Thyroid gland (tissue), 4 donors: ENCODE measurements at regions not wholly inside any gene's neighbourhood (a gene's known extent, or its start where the extent isn't known, plus 50 kb on each side); places are given as distances from the start of the nearest gene placed in this dataset.
A peak's percentile ranks its signal among the peaks of the same experiment; 100 is the strongest.

Source experiments
- DNase-seq, 2 donors: peaks; one replicate each; pipeline ENCODE4 v3.0.0-alpha.2; 2019
- H3K27ac ChIP-seq, 3 donors: fragments of 200-600 bp; sonication (generic); 1 replicate in 2 of 3; 2 replicates in 1 of 3; pipeline ENCODE4 v1.5.1; 2016 to 2019; ENCODE audit warnings: mild to moderate bottlenecking in 1 of 3, moderate library complexity in 1 of 3
- H3K27me3 ChIP-seq: fragments of 200-600 bp; sonication (generic); one replicate; pipeline ENCODE4 v1.5.1; 2019
- H3K36me3 ChIP-seq, 2 donors: fragments of 200-600 bp; sonication (generic); one replicate each; pipeline ENCODE4 v1.5.1; 2016 to 2019
- H3K4me1 ChIP-seq, 2 donors: fragments of 200-600 bp; sonication (generic); one replicate each; pipeline ENCODE4 v1.5.1; 2017 to 2019
- H3K4me3 ChIP-seq, 3 donors: fragments of 200-600 bp; sonication (generic); replicated peaks in 1 of 3; 1 replicate in 2 of 3; 2 replicates in 1 of 3; pipeline ENCODE4 v1.5.1; 2016; ENCODE audit warnings: mild to moderate bottlenecking in 1 of 3
- H3K9me3 ChIP-seq: fragments of 200-600 bp; sonication (generic); one replicate; pipeline ENCODE4 v1.5.1; 2017
- CTCF ChIP-seq, 6 experiments: fragments of 200-600 bp in 3 of 6; fragments of 450-650 bp in 3 of 6; sonication (generic) in 3 of 6; IDR thresholded peaks; one replicate each; pipeline ENCODE4 v1.5.1; 2016 to 2019; ENCODE audit warnings: antibody characterized with exemption in 6 of 6, mild to moderate bottlenecking in 2 of 6, inconsistent platforms in 1 of 6, moderate library complexity in 1 of 6
- POLR2A ChIP-seq, 2 donors: fragments of 450-650 bp; IDR thresholded peaks; one replicate each; pipeline ENCODE4 v1.6.1; 2017; ENCODE audit warnings: antibody characterized with exemption in 2 of 2, mild to moderate bottlenecking in 2 of 2, moderate library complexity in 1 of 2
- WGBS, 2 donors: methylation state at CpG; one replicate each; pipeline ENCODE4 v1.1.5; 2017; 5-methylcytosine and 5-hydroxymethylcytosine counted together
- intact Hi-C: fragments of 100-400 bp; cut with DNase I; formaldehyde crosslinking; loops from one replicate; pipeline ENCODE4 v1.15.1; 2023

DNA sequence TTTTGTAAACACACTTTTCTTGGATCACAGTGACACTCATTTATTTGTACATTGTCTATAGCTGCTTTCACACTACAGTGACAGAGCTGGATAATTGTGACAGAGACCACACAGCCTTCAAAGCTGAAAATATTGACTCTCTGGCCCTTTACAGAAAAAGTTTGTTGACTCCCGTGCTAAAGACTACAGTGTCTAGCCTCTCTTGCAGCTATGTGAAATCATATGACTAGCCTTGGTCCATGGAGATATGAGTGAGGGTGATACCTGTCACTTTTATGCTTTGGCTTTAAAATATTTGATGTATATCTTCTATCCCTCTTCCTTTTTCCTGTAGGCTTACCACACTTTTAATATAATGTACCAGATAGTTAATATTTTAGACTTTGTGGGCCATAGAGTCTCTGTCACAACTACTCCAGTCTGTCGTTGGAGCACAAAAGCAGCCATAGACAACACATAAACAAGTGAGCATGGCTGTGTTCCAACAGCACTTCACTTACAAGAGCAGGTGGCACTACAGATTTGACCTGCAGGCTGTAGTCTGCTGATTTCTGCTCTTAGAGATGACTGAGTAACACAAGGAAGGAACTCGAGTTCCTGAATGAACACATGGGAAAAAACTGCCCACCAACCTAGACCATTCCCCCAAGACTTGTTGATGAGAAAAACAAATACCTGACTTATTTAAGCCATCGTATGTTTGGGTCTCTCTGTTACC, 73.5 kb upstream of the ANKRD55 start:
- Histone ChIP-seq H3K4me3 (no peak overlapping the region), H3K27me3 (no peaks in the 10 kb centered on the region), H3K9me3 (no peaks in the 10 kb centered on the region), H3K36me3 (no peaks in the 10 kb centered on the region), H3K27ac (no peak overlapping the region), H3K4me1 (no peaks in the 10 kb centered on the region)
- no peak for TF ChIP-seq CTCF (IDR thresholded peaks at IDR 0.05)
- no peak for TF ChIP-seq POLR2A (IDR thresholded peaks at IDR 0.05)
- 51 to 53% methylated on average over 4 of the region's 4 CpGs for WGBS, 2 donors
- peak; percentile 74 to 78 for DNase-seq
- intact Hi-C loops, result no loop called here

- H3K4me1 ChIP-seq, result no peaks in the 10 kb centered on the region
- WGBS, 2 donors, result 55 to 66% methylated on average over 4 of the region's 4 CpGs
- H3K27me3 ChIP-seq, result no peaks in the 10 kb centered on the region
- H3K36me3 ChIP-seq, result no peaks in the 10 kb centered on the region
- TF ChIP-seq CTCF (IDR thresholded peaks at IDR 0.05) (no peak), POLR2A (IDR thresholded peaks at IDR 0.05) (no peak)
- no peaks in the 10 kb centered on the region for H3K9me3 ChIP-seq
- intact Hi-C loops, result no loop called here
- no peak overlapping the region for H3K27ac ChIP-seq
- no peak overlapping the region for H3K4me3 ChIP-seq
- DNase-seq, result no peak
Observed at GRCh38 chr5:56305001-56305950, 72.1 kb upstream of the ANKRD55 start.

GRCh38 chr5:56303511-56303910, 70.4 kb upstream of the ANKRD55 start:
- intact Hi-C loops, result no loop called here
- no peaks in the 10 kb centered on the region for H3K27me3 ChIP-seq
- TF ChIP-seq POLR2A (IDR thresholded peaks at IDR 0.05) (no peak), CTCF (IDR thresholded peaks at IDR 0.05) (no peak)
- 97 to 98% methylated on average over 5 of the region's 5 CpGs for WGBS, 2 donors
- no peaks in the 10 kb centered on the region for H3K9me3 ChIP-seq
- no peak overlapping the region for H3K4me3 ChIP-seq
- H3K36me3 ChIP-seq, result no peaks in the 10 kb centered on the region
- H3K4me1 ChIP-seq, result no peaks in the 10 kb centered on the region
- DNase-seq, result no peak
- no peak overlapping the region for H3K27ac ChIP-seq

DNA sequence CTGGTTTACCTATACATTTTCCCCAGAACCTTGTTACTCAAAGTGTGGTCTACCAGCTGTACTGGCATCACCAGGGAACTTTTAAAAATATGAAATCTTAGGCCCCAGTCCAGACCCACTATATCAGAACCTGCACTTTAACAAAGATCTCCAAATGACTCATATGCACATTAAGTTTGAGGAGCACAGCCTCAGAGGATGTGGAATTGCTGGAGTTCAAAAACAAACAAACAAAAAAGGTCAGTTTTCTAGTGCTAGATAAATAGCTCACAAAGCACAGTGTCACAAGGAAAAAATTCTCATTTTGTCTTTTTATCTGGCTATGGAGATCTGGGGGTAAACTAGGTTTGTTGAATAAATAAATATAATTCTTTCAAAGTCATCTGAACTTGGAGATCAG, 68.9 kb upstream of the ANKRD55 start:
- H3K27me3 ChIP-seq, result no peaks in the 10 kb centered on the region
- DNase-seq, result no peak
- H3K4me1 ChIP-seq, result peaks cover 0 to 4% of the 10 kb centered on the region in 2 donors
- H3K9me3 ChIP-seq, result no peaks in the 10 kb centered on the region
- no peak overlapping the region for H3K4me3 ChIP-seq
- no peak for TF ChIP-seq POLR2A (IDR thresholded peaks at IDR 0.05)
- TF ChIP-seq CTCF (IDR thresholded peaks at IDR 0.05), result no peak
- H3K36me3 ChIP-seq, result no peaks in the 10 kb centered on the region
- intact Hi-C loops, result no loop called here
- H3K27ac ChIP-seq, result no peak overlapping the region

DNA sequence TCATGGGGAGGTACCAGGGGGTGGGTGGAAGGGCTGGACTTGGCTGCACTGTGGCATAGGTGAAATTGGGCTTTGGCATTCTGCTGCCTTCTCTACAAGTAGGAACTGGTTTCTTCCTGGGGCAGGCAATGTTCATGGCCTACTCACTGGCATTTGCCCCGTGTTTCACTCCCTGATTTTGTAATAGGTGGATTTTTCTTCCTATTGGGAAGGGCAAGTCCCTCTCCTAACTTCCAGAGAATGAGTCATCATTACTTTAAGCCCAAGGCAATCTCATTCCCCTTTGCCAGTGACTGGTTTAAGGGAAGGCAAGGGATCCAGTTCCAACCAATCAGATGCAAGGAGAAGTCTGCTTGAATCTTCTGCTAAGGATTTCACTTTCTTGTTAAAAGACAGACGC, 67.9 kb upstream of the ANKRD55 start:
- DNase-seq, result no peak
- Histone ChIP-seq H3K27ac (no peak overlapping the region), H3K4me1 (peaks cover 0 to 8% of the 10 kb centered on the region in 2 donors), H3K9me3 (no peaks in the 10 kb centered on the region), H3K27me3 (no peaks in the 10 kb centered on the region), H3K4me3 (no peak overlapping the region), H3K36me3 (no peaks in the 10 kb centered on the region)
- intact Hi-C loops, result no loop called here
- TF ChIP-seq CTCF (IDR thresholded peaks at IDR 0.05), result no peak
- TF ChIP-seq POLR2A (IDR thresholded peaks at IDR 0.05), result no peak
- WGBS, 2 donors, result 83 to 96% methylated on average over 2 of the region's 2 CpGs
